Upper lobe of left lung (tissue), 4 donors: ENCODE measurements at regions not wholly inside any gene's neighbourhood (a gene's known extent, or its start where the extent isn't known, plus 50 kb on each side); places are given as distances from the start of the nearest gene placed in this dataset.

Experiments
- CTCF ChIP-seq, 6 experiments: fragments of 450-650 bp in 4 of 6; fragments of 200-600 bp in 2 of 6; sonication (generic) in 2 of 6; IDR thresholded peaks; one replicate each; pipeline ENCODE4 v1.5.1; 2016 to 2019; ENCODE audit warnings: antibody characterized with exemption in 6 of 6
- POLR2A ChIP-seq, 4 donors: fragments of 450-650 bp; IDR thresholded peaks; one replicate each; pipeline ENCODE4 v1.5.1; 2016 to 2017; ENCODE audit warnings: antibody characterized with exemption in 4 of 4, mild to moderate bottlenecking in 2 of 4
- POLR2AphosphoS5 ChIP-seq, 2 donors: sonication (generic); formaldehyde crosslinking; IDR thresholded peaks; one replicate each; pipeline ENCODE4 v1.5.1; 2017; ENCODE audit warnings: antibody characterized with exemption in 2 of 2

GRCh38 chr5:167936022-167936421, 355.4 kb upstream of the WWC1 start:
- TF ChIP-seq CTCF (IDR thresholded peaks at IDR 0.05) (no peak), POLR2A (IDR thresholded peaks at IDR 0.05) (no peak), POLR2AphosphoS5 (IDR thresholded peaks at IDR 0.05) (no peak)
